HG02763 (cell line): ENCODE measurements at regions not wholly inside any gene's neighbourhood (a gene's known extent, or its start where the extent isn't known, plus 50 kb on each side); places are given as distances from the start of the nearest gene placed in this dataset.

Source experiments
- ATAC-seq: cut with Tn5 transposase; IDR thresholded peaks from one replicate; pipeline ENCODE4 v1.9.1; 2021; ENCODE audit warnings: mild to moderate bottlenecking, moderate library complexity; ENCODE audit not compliant: unreplicated experiment

GRCh38 chr10:8731121-8732095 is 676.9 kb downstream of the GATA3 start:
- ATAC-seq: no peak

GRCh38 chr10:8738987-8739386 is 684.5 kb downstream of the GATA3 start:
- no peak for ATAC-seq

- ATAC-seq: no peak
Observed at GRCh38 chr10:8752146-8752843, 697.8 kb downstream of the GATA3 start.

- no peak for ATAC-seq
Observed at GRCh38 chr10:8758029-8758428, 703.5 kb downstream of the GATA3 start.

GRCh38 chr10:8766899-8767298 is 712.4 kb downstream of the GATA3 start:
- ATAC-seq: no peak

- no peak for ATAC-seq
Observed at GRCh38 chr10:8767591-8767990, 713.1 kb downstream of the GATA3 start.

GRCh38 chr10:8768341-8768740 is 713.9 kb downstream of the GATA3 start:
- ATAC-seq: no peak

- ATAC-seq: no peak
Observed at GRCh38 chr10:8768852-8769251, 714.4 kb downstream of the GATA3 start.

- ATAC-seq: no peak
Observed at GRCh38 chr10:8776926-8777622, 722.6 kb downstream of the GATA3 start.

- no peak for ATAC-seq
Observed at GRCh38 chr10:8778713-8779112, 724.2 kb downstream of the GATA3 start.

GRCh38 chr10:8787649-8788048 is 733.2 kb downstream of the GATA3 start:
- ATAC-seq: no peak

- ATAC-seq: no peak
Observed at GRCh38 chr10:8790390-8790789, 735.9 kb downstream of the GATA3 start.

GRCh38 chr10:8794860-8795259 is 740.4 kb downstream of the GATA3 start:
- ATAC-seq: no peak

GRCh38 chr10:8800426-8800825 is 745.9 kb downstream of the GATA3 start:
- ATAC-seq: no peak

GRCh38 chr10:8803992-8804391 is 749.5 kb downstream of the GATA3 start:
- ATAC-seq: no peak

- ATAC-seq: no peak
Observed at GRCh38 chr10:8810677-8811076, 756.2 kb downstream of the GATA3 start.

GRCh38 chr10:8811201-8811600 is 756.7 kb downstream of the GATA3 start:
- ATAC-seq: no peak

- no peak for ATAC-seq
Observed at GRCh38 chr10:8815969-8816368, 761.5 kb downstream of the GATA3 start.

- ATAC-seq: no peak
Observed at GRCh38 chr10:8817299-8817698, 762.8 kb downstream of the GATA3 start.

GRCh38 chr10:8825611-8826010 is 771.1 kb downstream of the GATA3 start:
- no peak for ATAC-seq

GRCh38 chr10:8829592-8829991 is 775.1 kb downstream of the GATA3 start:
- ATAC-seq: no peak
